ENCODE measurements at regions not wholly inside any gene's neighbourhood (a gene's known extent, or its start where the extent isn't known, plus 50 kb on each side); places are given as distances from the start of the nearest gene placed in this dataset.
"Not testable (repeated sequence)": the region's sequence is repeated elsewhere in the genome, so short reads cannot be mapped to it uniquely, and the experiment has no call there.

DNA sequence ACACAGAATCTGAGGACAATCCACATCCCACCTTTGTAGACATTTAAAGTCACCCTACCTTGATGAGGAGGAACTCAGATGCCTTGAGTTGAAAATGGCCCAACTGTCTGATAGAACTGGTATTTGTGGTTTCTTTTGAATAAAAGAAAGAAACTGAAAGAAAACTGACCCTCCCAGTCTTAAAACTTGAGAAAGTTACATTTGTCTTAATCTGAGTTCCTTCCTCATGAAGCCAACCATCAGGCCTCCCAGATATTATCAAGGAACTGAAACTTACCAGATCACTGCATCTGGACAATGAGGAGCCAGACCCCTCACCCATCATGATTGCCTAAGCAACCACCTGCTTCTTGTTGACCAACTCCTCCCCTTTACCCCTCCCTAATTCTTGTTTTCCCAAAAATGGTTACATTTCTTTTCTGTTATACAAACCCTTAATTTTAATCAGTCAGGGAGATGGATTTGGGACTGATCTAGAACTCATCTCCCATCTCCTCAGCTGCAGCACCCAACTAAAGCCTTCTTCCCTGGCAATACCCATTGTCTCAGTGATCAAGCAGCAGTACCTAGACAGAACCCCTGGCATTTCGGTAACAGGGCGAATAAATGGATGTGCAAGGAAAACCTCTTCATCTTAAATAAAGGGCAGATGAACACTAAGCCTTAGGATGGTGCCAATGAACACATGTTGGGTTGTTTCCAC, 72.0 kb upstream of the RESF1 start:
- WGBS (ENCODE audit: missing lambda C conversion rate), result 20% methylated on average over 2 of the region's 2 CpGs
- no peak for DNase-seq (ENCODE audit: low read depth in 1 of 2, low spot score in 1 of 2)
- no peak for FAIRE-seq
- Histone ChIP-seq H3K4me2 (no peak overlapping the region), H3K4me1 (no peaks in the 10 kb centered on the region), H3K9me3 (peaks cover 11% of the 10 kb centered on the region; the same call in 2 of the 3 replicates), H3K4me3 (no peak overlapping the region), H3K27ac (no peak overlapping the region)
- ChIA-PET CTCF (no interaction called here), POLR2A (no interaction called here)
- TF ChIP-seq ZFP36 (IDR thresholded peaks at IDR 0.05; ENCODE audit: borderline replicate concordance, partially characterized antibody) (no peak), TFCP2L1 (CRISPR knock-in tag; IDR thresholded peaks at IDR 0.05) (no peak)
- no peak for ATAC-seq

DNA sequence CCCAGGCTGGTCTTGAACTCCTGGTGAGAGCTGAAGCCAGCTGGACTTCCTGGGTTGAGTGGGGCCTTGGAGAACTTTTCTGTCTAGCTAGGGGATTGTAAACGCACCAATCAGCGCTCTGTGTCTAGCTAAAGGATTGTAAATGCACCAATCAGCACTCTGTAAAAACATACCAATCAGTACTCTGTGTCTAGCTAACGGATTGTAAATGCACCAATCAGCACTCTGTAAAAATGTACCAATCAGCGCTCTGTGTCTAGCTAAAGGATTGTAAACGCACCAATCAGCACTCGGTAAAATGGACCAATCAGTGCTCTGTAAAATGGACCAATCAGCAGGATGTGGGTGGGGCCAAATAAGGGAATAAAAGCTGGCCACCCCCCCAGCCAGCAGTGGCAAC, 76.5 kb upstream of the RESF1 start:
- H3K9me3 ChIP-seq, result peaks cover 11% of the 10 kb centered on the region
- H3K4me2 ChIP-seq; H3K4me1 ChIP-seq; ATAC-seq; FAIRE-seq; DNase-seq (ENCODE audit: low read depth in 1 of 2, low spot score in 1 of 2); POLR2A ChIA-PET; H3K4me3 ChIP-seq; H3K27ac ChIP-seq: not testable (repeated sequence)
- CTCF ChIA-PET, result interaction anchor here (0.6 to 1.5 kb wide), 4 partner anchors 16 to 689 kb away, joined by 4 to 6 read pairs (median 5); no protein-coding TSS in a partner anchor
- WGBS (ENCODE audit: missing lambda C conversion rate), result 89% methylated on average over 3 of the region's 6 CpGs

DNA sequence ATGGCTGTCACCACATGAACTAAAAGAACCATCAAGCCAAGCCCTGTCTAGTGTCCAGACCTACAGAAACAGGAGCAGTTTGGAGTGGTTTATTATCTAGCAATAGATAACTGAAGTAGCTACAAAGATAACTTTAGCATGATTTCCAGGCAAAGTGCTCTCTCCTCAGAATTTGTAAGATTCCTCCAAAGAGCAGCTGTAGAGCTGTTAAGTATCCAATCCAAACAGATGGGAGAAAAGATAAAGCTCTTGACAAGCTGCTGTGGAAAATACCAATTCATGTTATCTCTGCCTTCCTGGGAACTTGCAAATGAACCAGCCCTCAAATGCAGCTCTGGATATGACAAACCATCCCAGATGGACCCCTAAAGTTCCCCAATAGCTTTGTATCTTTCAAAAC, 78.9 kb upstream of the RESF1 start:
- Histone ChIP-seq H3K4me1 (peaks cover 4% of the 10 kb centered on the region; the same call in 2 of the 3 replicates), H3K27ac (no peak overlapping the region), H3K4me2 (no peak overlapping the region), H3K9me3 (peaks cover 8% of the 10 kb centered on the region; the same call in 2 of the 3 replicates), H3K4me3 (no peak overlapping the region)
- DNase-seq (ENCODE audit: low read depth in 1 of 2, low spot score in 1 of 2), result no peak
- ATAC-seq, result no peak
- ChIA-PET CTCF (interaction anchor here (0.6 to 1.3 kb wide), 4 partner anchors 15 to 432 kb away, joined by 3 to 4 read pairs (median 4); no protein-coding TSS in a partner anchor), POLR2A (no interaction called here)
- TF ChIP-seq ZSCAN20 (CRISPR knock-in tag; IDR thresholded peaks at IDR 0.05), result no peak
- TF ChIP-seq CBX2 (IDR thresholded peaks at IDR 0.05; ENCODE audit: borderline replicate concordance, low read depth), result no peak
- no peak for TF ChIP-seq MAZ (IDR thresholded peaks at IDR 0.05; ENCODE audit: borderline replicate concordance, low read depth, low read length)
- no peak for TF ChIP-seq ZNF302 (CRISPR knock-in tag; IDR thresholded peaks at IDR 0.05)
- TF ChIP-seq HOXA7 (CRISPR knock-in tag; IDR thresholded peaks at IDR 0.05), result no peak
- TF ChIP-seq JUN (IDR thresholded peaks at IDR 0.05), result no peak
- TF ChIP-seq ZC3H11A (IDR thresholded peaks at IDR 0.05), result no peak
- TF ChIP-seq HOXB13 (CRISPR knock-in tag; IDR thresholded peaks at IDR 0.05; ENCODE audit: low read depth), result no peak
- no peak for TF ChIP-seq FOSL2 (IDR thresholded peaks at IDR 0.05)
- TF ChIP-seq FOSL2 (CRISPR knock-in tag; IDR thresholded peaks at IDR 0.05), result no peak
- no peak for TF ChIP-seq CBX8 (IDR thresholded peaks at IDR 0.05)
- TF ChIP-seq HOXB5 (CRISPR knock-in tag; IDR thresholded peaks at IDR 0.05), result no peak
- TF ChIP-seq FOSB (CRISPR knock-in tag; IDR thresholded peaks at IDR 0.05), result no peak
- TF ChIP-seq, protein P1, sequence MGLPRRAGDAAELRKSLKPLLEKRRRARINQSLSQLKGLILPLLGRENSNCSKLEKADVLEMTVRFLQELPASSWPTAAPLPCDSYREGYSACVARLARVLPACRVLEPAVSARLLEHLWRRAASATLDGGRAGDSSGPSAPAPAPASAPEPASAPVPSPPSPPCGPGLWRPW (IDR thresholded peaks at IDR 0.05), result no peak
- no peak for FAIRE-seq

DNA sequence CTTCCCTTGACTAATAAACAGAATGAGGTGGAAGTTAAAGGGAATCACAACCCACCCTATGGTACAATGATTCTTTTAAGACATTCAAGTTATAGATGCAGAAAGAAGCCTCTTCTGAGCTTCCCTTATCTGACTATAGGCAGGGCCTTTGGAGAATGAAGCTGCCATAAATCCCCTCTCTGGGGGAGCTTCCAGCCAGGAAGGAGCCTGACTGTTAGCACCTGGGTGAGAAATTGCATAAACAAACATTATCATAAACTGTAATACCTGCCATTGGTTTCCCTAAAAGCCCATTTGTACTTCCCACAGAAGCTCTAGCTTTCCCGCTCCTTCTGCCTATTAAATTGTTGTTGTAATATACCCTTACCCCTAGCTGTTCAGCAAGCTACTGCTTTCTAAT, 81.3 kb upstream of the RESF1 start:
- Histone ChIP-seq H3K4me1 (peaks cover 8% of the 10 kb centered on the region; the same call in 2 of the 3 replicates), H3K4me2 (no peak overlapping the region), H3K9me3 (peaks cover 6% of the 10 kb centered on the region; the same call in 2 of the 3 replicates), H3K27ac (no peak overlapping the region), H3K4me3 (no peak overlapping the region)
- 100% methylated on average over 1 of the region's 1 CpG for WGBS (ENCODE audit: missing lambda C conversion rate)
- DNase-seq (ENCODE audit: low read depth in 1 of 2, low spot score in 1 of 2) (no peak), FAIRE-seq (no peak), ATAC-seq (no peak)
- POLR2A ChIA-PET, result no interaction called here
- CTCF ChIA-PET, result no interaction called here
- TF ChIP-seq, protein P2, sequence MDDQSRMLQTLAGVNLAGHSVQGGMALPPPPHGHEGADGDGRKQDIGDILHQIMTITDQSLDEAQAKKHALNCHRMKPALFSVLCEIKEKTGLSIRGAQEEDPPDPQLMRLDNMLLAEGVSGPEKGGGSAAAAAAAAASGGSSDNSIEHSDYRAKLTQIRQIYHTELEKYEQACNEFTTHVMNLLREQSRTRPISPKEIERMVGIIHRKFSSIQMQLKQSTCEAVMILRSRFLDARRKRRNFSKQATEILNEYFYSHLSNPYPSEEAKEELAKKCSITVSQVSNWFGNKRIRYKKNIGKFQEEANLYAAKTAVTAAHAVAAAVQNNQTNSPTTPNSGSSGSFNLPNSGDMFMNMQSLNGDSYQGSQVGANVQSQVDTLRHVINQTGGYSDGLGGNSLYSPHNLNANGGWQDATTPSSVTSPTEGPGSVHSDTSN (IDR thresholded peaks at IDR 0.05), result no peak
- TF ChIP-seq KDM1A (IDR thresholded peaks at IDR 0.05; ENCODE audit: low read depth) (no peak), ZFP36 (IDR thresholded peaks at IDR 0.05; ENCODE audit: borderline replicate concordance, partially characterized antibody) (no peak), MYC (IDR thresholded peaks at IDR 0.05; ENCODE audit: borderline replicate concordance, low read length) (no peak), HOXA7 (CRISPR knock-in tag; IDR thresholded peaks at IDR 0.05) (no peak), HOXB5 (CRISPR knock-in tag; IDR thresholded peaks at IDR 0.05) (no peak), ZSCAN20 (CRISPR knock-in tag; IDR thresholded peaks at IDR 0.05) (no peak), ZC3H11A (IDR thresholded peaks at IDR 0.05) (no peak), HDAC2 (IDR thresholded peaks at IDR 0.05) (no peak), CHD2 (IDR thresholded peaks at IDR 0.05; ENCODE audit: low read length, partially characterized antibody) (no peak), POLR2A (IDR thresholded peaks at IDR 0.05; ENCODE audit: low read length) (no peak), SMC3 (IDR thresholded peaks at IDR 0.05) (no peak), CHD4 (IDR thresholded peaks at IDR 0.05; ENCODE audit: borderline replicate concordance) (no peak), ZNF302 (CRISPR knock-in tag; IDR thresholded peaks at IDR 0.05) (no peak), ESRRA (IDR thresholded peaks at IDR 0.05; ENCODE audit: borderline replicate concordance, low read length) (no peak), EP300 (IDR thresholded peaks at IDR 0.05) (no peak), NFE2L2 (conservative IDR thresholded peaks at IDR 0.05; ENCODE audit: low read length) (no peak)
- TF ChIP-seq, protein P3, sequence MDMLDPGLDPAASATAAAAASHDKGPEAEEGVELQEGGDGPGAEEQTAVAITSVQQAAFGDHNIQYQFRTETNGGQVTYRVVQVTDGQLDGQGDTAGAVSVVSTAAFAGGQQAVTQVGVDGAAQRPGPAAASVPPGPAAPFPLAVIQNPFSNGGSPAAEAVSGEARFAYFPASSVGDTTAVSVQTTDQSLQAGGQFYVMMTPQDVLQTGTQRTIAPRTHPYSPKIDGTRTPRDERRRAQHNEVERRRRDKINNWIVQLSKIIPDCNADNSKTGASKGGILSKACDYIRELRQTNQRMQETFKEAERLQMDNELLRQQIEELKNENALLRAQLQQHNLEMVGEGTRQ (IDR thresholded peaks at IDR 0.05), result no peak
- TF ChIP-seq, protein P1 (IDR thresholded peaks at IDR 0.05), result no peak
